ENCODE measurements at regions not wholly inside any gene's neighbourhood (a gene's known extent, or its start where the extent isn't known, plus 50 kb on each side); places are given as distances from the start of the nearest gene placed in this dataset.
"Not testable (repeated sequence)": the region's sequence is repeated elsewhere in the genome, so short reads cannot be mapped to it uniquely, and the experiment has no call there.

GRCh38 chr14:83706231-83706954, 1823.6 kb upstream of the FLRT2 start:
- no peaks in the 10 kb centered on the region for H3K27me3 ChIP-seq (ENCODE audit: control insufficient read depth in 2 of 2, insufficient read depth in 1 of 2, low read length in 1 of 2)
- H3K9me3 ChIP-seq (ENCODE audit: control insufficient read depth in 2 of 2, insufficient read depth in 1 of 2, low read length in 1 of 2) = no peaks in the 10 kb centered on the region
- no peak for DNase-seq (ENCODE audit: low read depth in 6 of 9, low spot score in 9 of 9)
- no peak overlapping the region for H3K4me3 ChIP-seq (ENCODE audit: low read length in 2 of 2)
- 78% methylated on average over 4 of the region's 4 CpGs for WGBS
- H3K27ac ChIP-seq (ENCODE audit: low read depth in 1 of 2, low read length in 1 of 2) = no peak overlapping the region
- H3K36me3 ChIP-seq (ENCODE audit: control insufficient read depth in 2 of 2, insufficient read depth in 2 of 2, low read length in 1 of 2) = no peaks in the 10 kb centered on the region
- no peaks in the 10 kb centered on the region for H3K4me1 ChIP-seq (ENCODE audit: control insufficient read depth in 2 of 2, insufficient read depth in 2 of 2, low read length in 2 of 2)

GRCh38 chr14:83707056-83707455, 1822.9 kb upstream of the FLRT2 start:
- DNase-seq (ENCODE audit: low read depth in 6 of 9, low spot score in 9 of 9) = no peak
- WGBS = 87% methylated on average over 2 of the region's 2 CpGs
- Histone ChIP-seq H3K4me1 (ENCODE audit: control insufficient read depth in 2 of 2, insufficient read depth in 2 of 2, low read length in 2 of 2) (no peaks in the 10 kb centered on the region), H3K4me3 (ENCODE audit: low read length in 2 of 2) (no peak overlapping the region), H3K27ac (ENCODE audit: low read depth in 1 of 2, low read length in 1 of 2) (no peak overlapping the region), H3K9me3 (ENCODE audit: control insufficient read depth in 2 of 2, insufficient read depth in 1 of 2, low read length in 1 of 2) (no peaks in the 10 kb centered on the region), H3K36me3 (ENCODE audit: control insufficient read depth in 2 of 2, insufficient read depth in 2 of 2, low read length in 1 of 2) (no peaks in the 10 kb centered on the region), H3K27me3 (ENCODE audit: control insufficient read depth in 2 of 2, insufficient read depth in 1 of 2, low read length in 1 of 2) (no peaks in the 10 kb centered on the region)

- no peak overlapping the region for H3K4me3 ChIP-seq (ENCODE audit: low read length in 2 of 2)
- no peak overlapping the region for H3K27ac ChIP-seq (ENCODE audit: low read depth in 1 of 2, low read length in 1 of 2)
- no peaks in the 10 kb centered on the region for H3K4me1 ChIP-seq (ENCODE audit: control insufficient read depth in 2 of 2, insufficient read depth in 2 of 2, low read length in 2 of 2)
- no peaks in the 10 kb centered on the region for H3K36me3 ChIP-seq (ENCODE audit: control insufficient read depth in 2 of 2, insufficient read depth in 2 of 2, low read length in 1 of 2)
- no peaks in the 10 kb centered on the region for H3K9me3 ChIP-seq (ENCODE audit: control insufficient read depth in 2 of 2, insufficient read depth in 1 of 2, low read length in 1 of 2)
- H3K27me3 ChIP-seq (ENCODE audit: control insufficient read depth in 2 of 2, insufficient read depth in 1 of 2, low read length in 1 of 2) = no peaks in the 10 kb centered on the region
- no peak for DNase-seq (ENCODE audit: low read depth in 6 of 9, low spot score in 9 of 9)
Measured at GRCh38 chr14:83709116-83709515, 1820.8 kb upstream of the FLRT2 start.

DNA sequence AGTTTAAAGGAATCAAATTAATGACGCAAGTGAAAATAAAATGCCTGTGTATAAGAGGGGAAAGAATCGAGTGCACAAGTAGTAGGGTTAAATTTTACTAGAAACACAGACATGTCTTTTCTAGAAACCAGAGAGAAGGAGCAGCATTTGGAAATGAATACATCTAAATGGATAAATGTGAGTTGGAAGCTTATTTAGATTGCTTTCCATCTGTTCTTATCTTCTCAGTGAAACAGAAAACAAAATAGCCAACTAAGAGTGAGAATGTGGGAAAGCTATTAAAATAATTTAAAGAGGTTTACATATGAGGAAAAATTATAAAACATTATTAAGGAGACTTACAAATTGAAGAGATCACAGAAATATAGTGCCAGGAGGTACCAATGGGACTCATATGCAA, 1818.9 kb upstream of the FLRT2 start:
- no peak overlapping the region for H3K27ac ChIP-seq (ENCODE audit: low read depth in 1 of 2, low read length in 1 of 2)
- no peaks in the 10 kb centered on the region for H3K9me3 ChIP-seq (ENCODE audit: control insufficient read depth in 2 of 2, insufficient read depth in 1 of 2, low read length in 1 of 2)
- 98% methylated on average over 2 of the region's 2 CpGs for WGBS
- no peaks in the 10 kb centered on the region for H3K36me3 ChIP-seq (ENCODE audit: control insufficient read depth in 2 of 2, insufficient read depth in 2 of 2, low read length in 1 of 2)
- no peak overlapping the region for H3K4me3 ChIP-seq (ENCODE audit: low read length in 2 of 2)
- H3K27me3 ChIP-seq (ENCODE audit: control insufficient read depth in 2 of 2, insufficient read depth in 1 of 2, low read length in 1 of 2) = no peaks in the 10 kb centered on the region
- no peak for DNase-seq (ENCODE audit: low read depth in 6 of 9, low spot score in 9 of 9)
- no peaks in the 10 kb centered on the region for H3K4me1 ChIP-seq (ENCODE audit: control insufficient read depth in 2 of 2, insufficient read depth in 2 of 2, low read length in 2 of 2)

DNA sequence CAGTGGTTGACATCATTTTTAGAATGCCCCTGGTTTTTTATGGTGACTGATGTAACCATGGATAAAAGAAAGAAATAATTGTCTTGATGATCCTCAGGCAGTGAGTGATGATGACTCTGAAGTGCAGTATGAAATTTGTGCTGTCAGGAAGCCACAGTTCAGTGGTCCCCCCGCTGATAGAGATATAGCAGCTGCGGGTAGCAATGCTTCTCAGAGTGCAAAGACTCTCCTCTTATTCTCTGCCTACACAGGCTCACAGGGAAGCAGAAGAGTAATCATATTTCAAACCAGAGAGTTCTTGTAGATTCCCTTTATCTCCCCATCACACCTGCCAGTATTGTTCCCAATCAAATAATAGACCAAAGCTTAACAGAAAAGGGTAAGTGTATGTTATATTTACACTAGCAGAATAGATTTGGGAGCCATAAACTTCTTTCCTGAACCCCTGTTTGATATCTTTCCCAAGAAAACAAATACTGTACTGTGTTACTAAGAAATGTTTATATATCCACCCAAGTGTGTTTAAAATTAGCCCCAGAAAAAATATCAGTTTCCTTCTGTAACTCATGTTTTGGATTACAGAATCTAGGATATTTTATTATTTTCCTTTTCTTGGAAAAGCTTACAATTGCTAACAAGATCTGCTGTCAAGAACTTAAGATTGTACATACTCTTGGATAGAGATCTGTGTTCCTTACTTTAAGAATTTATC, 1817.4 kb upstream of the FLRT2 start:
- Histone ChIP-seq H3K4me3 (ENCODE audit: low read length in 2 of 2) (no peak overlapping the region), H3K36me3 (ENCODE audit: control insufficient read depth in 2 of 2, insufficient read depth in 2 of 2, low read length in 1 of 2) (no peaks in the 10 kb centered on the region), H3K27ac (ENCODE audit: low read depth in 1 of 2, low read length in 1 of 2) (no peak overlapping the region), H3K27me3 (ENCODE audit: control insufficient read depth in 2 of 2, insufficient read depth in 1 of 2, low read length in 1 of 2) (no peaks in the 10 kb centered on the region), H3K4me1 (ENCODE audit: control insufficient read depth in 2 of 2, insufficient read depth in 2 of 2, low read length in 2 of 2) (no peaks in the 10 kb centered on the region), H3K9me3 (ENCODE audit: control insufficient read depth in 2 of 2, insufficient read depth in 1 of 2, low read length in 1 of 2) (no peaks in the 10 kb centered on the region)
- 81% methylated on average over 2 of the region's 2 CpGs for WGBS
- DNase-seq (ENCODE audit: low read depth in 6 of 9, low spot score in 9 of 9) = no peak

GRCh38 chr14:83713732-83714131, 1816.2 kb upstream of the FLRT2 start:
- WGBS = 89% methylated on average over 2 of the region's 2 CpGs
- H3K27ac ChIP-seq (ENCODE audit: low read depth in 1 of 2, low read length in 1 of 2) = no peak overlapping the region

DNA sequence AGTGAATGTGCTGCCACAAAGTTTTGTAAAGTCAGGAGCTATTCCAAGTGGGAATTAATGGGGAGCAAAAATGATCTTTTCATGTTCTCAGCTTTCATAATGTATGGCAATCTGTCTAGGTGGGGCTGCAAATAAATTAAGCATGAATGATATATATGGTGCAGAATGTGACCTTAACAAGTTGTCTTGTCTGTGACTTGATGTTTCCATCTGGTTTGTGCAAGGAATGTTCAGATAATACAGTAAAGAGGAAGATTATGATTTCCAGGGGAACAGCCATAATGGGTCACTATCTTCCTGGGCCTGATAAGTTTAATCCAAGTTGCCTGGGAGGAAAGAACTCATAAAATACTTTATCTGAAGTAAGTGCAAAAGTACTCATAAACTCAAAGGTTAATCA, 1815.8 kb upstream of the FLRT2 start:
- H3K27me3 ChIP-seq (ENCODE audit: control insufficient read depth in 2 of 2, insufficient read depth in 1 of 2, low read length in 1 of 2) = no peaks in the 10 kb centered on the region
- no peak for DNase-seq (ENCODE audit: low read depth in 6 of 9, low spot score in 9 of 9)
- no peaks in the 10 kb centered on the region for H3K36me3 ChIP-seq (ENCODE audit: control insufficient read depth in 2 of 2, insufficient read depth in 2 of 2, low read length in 1 of 2)
- no peaks in the 10 kb centered on the region for H3K9me3 ChIP-seq (ENCODE audit: control insufficient read depth in 2 of 2, insufficient read depth in 1 of 2, low read length in 1 of 2)
- no peak overlapping the region for H3K27ac ChIP-seq (ENCODE audit: low read depth in 1 of 2, low read length in 1 of 2)
- no peaks in the 10 kb centered on the region for H3K4me1 ChIP-seq (ENCODE audit: control insufficient read depth in 2 of 2, insufficient read depth in 2 of 2, low read length in 2 of 2)
- H3K4me3 ChIP-seq (ENCODE audit: low read length in 2 of 2) = no peak overlapping the region

More at GRCh38 chr14:83713732-83714131, 1816.2 kb upstream of the FLRT2 start:
- Histone ChIP-seq H3K36me3 (ENCODE audit: control insufficient read depth in 2 of 2, insufficient read depth in 2 of 2, low read length in 1 of 2) (no peaks in the 10 kb centered on the region), H3K27me3 (ENCODE audit: control insufficient read depth in 2 of 2, insufficient read depth in 1 of 2, low read length in 1 of 2) (no peaks in the 10 kb centered on the region), H3K4me1 (ENCODE audit: control insufficient read depth in 2 of 2, insufficient read depth in 2 of 2, low read length in 2 of 2) (no peaks in the 10 kb centered on the region), H3K4me3 (ENCODE audit: low read length in 2 of 2) (no peak overlapping the region), H3K9me3 (ENCODE audit: control insufficient read depth in 2 of 2, insufficient read depth in 1 of 2, low read length in 1 of 2) (no peaks in the 10 kb centered on the region)
- no peak for DNase-seq (ENCODE audit: low read depth in 6 of 9, low spot score in 9 of 9)

DNA sequence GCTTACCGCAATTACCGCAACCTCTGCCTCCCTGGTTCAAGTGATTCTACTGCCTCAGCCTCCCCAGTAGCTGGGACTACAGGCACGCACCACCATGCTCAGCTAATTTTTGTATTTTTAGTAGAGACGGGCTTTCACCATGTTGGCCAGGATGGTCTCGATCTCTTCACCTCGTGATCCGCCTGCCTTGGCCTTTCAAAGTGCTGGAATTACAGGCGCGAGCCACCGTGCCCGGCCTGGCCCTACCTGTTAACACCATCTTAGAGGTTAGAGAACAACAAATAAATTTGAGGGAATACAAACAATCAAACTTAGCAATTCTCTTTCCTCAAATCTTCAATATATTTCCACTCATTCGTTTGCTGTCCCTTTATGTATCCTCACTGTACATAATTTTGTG, 1810.5 kb upstream of the FLRT2 start:
- not testable (repeated sequence) for H3K9me3 ChIP-seq (ENCODE audit: control insufficient read depth in 2 of 2, insufficient read depth in 1 of 2, low read length in 1 of 2); H3K27ac ChIP-seq (ENCODE audit: low read depth in 1 of 2, low read length in 1 of 2); H3K36me3 ChIP-seq (ENCODE audit: control insufficient read depth in 2 of 2, insufficient read depth in 2 of 2, low read length in 1 of 2); H3K4me1 ChIP-seq (ENCODE audit: control insufficient read depth in 2 of 2, insufficient read depth in 2 of 2, low read length in 2 of 2); DNase-seq (ENCODE audit: low read depth in 6 of 9, low spot score in 9 of 9); H3K27me3 ChIP-seq (ENCODE audit: control insufficient read depth in 2 of 2, insufficient read depth in 1 of 2, low read length in 1 of 2); H3K4me3 ChIP-seq (ENCODE audit: low read length in 2 of 2)
- 98% methylated on average over 12 of the region's 12 CpGs for WGBS

DNA sequence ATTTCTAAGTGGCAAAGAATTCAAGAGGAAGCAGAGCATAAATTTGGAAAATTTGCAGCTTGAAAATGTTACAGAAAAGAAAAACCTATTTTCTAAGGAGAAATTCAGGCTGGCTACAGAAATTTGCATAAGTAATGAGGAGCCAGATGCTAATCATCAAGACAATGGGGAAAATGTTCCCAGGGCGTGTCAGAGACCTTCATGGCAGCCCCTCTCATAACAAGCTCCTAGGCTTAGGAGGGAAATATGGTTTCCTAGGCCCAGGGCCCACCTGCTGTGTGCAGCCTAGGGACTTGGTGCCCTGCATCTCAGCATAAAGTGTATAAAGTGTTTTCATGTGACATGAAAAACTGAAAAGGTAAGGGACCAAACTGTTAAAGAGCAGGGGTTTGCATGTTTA, 1796.3 kb upstream of the FLRT2 start:
- no peak for DNase-seq (ENCODE audit: low read depth in 6 of 9, low spot score in 9 of 9)
- Histone ChIP-seq H3K9me3 (ENCODE audit: control insufficient read depth in 2 of 2, insufficient read depth in 1 of 2, low read length in 1 of 2) (peaks cover 1 to 7% of the 10 kb centered on the region in 2 donors), H3K27me3 (ENCODE audit: control insufficient read depth in 2 of 2, insufficient read depth in 1 of 2, low read length in 1 of 2) (no peaks in the 10 kb centered on the region), H3K27ac (ENCODE audit: low read depth in 1 of 2, low read length in 1 of 2) (no peak overlapping the region), H3K4me3 (ENCODE audit: low read length in 2 of 2) (no peak overlapping the region), H3K4me1 (ENCODE audit: control insufficient read depth in 2 of 2, insufficient read depth in 2 of 2, low read length in 2 of 2) (no peaks in the 10 kb centered on the region), H3K36me3 (ENCODE audit: control insufficient read depth in 2 of 2, insufficient read depth in 2 of 2, low read length in 1 of 2) (no peaks in the 10 kb centered on the region)
- 69% methylated on average over 1 of the region's 1 CpG for WGBS

Data from thymus (tissue), 11 donors.